NOMO-1 treated with DMSO at 0.1 percent for 48 hours (cell line): ENCODE measurements at regions not wholly inside any gene's neighbourhood (a gene's known extent, or its start where the extent isn't known, plus 50 kb on each side); places are given as distances from the start of the nearest gene placed in this dataset.

ENCODE experiments used
- DNase-seq: peaks from one replicate; lab custom pipeline; 2025; ENCODE audit not compliant: unreplicated experiment; lab: John Stamatoyannopoulos, UW

GRCh38 chr4:62194342-62194741, 994.2 kb downstream of the ADGRL3 start:
- DNase-seq, result no peak

GRCh38 chr4:62193761-62194160, 993.6 kb downstream of the ADGRL3 start:
- no peak for DNase-seq

DNA sequence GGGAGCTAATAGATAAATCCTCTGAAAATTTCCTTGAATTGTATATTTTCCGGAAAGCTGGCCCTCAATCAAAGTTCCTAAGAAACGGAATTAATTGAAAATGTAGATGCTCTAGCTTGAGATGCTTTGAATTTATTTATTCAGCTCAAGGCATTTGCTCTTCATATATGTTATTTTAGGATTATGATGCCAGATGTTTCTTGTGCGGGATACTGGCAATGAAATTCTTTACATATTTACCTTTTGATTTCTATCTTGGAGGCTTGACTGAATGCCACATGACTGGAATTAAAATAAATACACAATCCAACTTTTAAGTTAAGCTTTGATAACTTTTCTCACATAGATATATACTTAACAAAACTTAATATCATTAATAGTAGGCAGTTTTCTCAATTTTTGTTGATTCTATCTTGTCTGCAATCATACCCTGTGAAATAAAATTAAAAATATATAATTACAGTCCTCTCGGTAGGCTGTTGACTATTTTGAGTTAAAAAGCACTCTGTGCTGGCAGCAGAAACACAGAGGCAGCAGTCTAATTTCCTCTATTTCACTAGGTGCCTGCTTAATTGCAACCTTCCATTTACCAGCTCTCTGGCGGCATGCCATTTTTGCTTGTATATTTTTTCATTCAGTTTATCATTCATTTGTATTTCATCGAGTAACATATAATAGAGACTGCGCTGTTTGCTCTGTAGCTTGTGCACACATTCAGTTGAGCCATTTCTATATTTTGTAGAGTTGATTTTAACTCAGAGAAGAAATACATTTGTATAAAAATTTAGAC, 991.5 kb downstream of the ADGRL3 start:
- no peak for DNase-seq

DNA sequence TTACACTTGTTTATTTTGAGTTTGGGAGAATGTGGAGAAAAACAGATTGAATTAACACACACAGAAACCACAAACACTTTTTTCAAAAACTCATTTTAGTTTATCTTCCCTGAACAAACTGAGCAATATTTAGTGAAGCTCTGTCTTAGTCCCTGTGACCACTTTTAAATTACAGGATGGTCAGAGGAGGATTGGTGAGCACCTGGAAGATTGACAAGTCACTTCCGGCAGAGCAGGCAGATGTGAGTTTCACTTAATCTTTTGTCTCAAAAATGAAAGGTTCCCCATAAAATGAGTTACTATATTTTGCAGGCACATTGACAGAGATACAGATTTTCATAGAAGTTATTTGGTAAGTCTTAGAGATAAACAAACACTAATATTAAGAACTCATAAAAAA, 970.1 kb downstream of the ADGRL3 start:
- no peak for DNase-seq

GRCh38 chr4:62168681-62169080, 968.6 kb downstream of the ADGRL3 start:
- no peak for DNase-seq

DNA sequence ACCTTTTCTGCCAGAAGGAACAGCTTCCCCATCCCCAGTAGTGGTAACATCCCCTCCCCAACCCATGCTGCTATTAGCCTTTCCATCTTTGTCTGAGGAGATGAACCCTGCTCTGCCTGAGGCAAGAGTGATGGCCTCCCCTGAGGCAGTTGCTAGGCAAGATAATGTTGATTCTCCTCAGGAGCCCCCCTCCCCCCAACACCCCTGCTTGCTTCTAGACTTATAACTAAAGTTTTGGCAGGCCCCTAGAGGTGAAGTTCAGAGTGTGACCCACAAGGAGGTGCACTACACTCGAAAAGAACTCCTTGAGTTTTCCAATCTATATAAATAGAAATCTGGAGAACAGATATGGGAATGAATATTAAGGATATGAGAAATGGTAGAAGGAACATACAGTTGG, 962.5 kb downstream of the ADGRL3 start:
- no peak for DNase-seq

- no peak for DNase-seq
These were observed 961.3 kb downstream of the ADGRL3 start for GRCh38 chr4:62161446-62161845.

GRCh38 chr4:62159876-62160275, 959.8 kb downstream of the ADGRL3 start:
- no peak for DNase-seq

- DNase-seq, result no peak
These were observed 959.2 kb downstream of the ADGRL3 start for GRCh38 chr4:62159306-62159705.

GRCh38 chr4:62156205-62156604, 956.1 kb downstream of the ADGRL3 start:
- no peak for DNase-seq

DNA sequence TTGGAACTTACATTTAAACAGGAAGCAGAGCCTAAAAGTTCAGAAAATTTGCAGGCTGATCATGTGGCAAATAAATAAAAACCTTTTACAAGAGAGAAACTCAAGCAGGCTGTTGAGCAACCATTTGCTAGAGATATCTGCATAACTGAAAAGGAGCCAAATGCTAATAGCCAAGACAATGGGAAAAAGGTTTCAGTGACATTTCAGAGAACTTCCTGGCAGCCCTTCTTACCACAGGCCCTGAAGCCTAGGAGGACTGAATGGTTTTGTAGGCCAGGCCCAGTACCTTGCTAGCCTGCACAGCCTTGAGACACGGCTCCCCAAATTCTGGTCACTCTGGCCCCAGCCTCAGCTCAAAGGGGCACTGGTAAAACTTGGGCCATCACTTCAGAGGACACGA, 945.1 kb downstream of the ADGRL3 start:
- no peak for DNase-seq

GRCh38 chr4:62144431-62144830, 944.3 kb downstream of the ADGRL3 start:
- DNase-seq, result no peak

DNA sequence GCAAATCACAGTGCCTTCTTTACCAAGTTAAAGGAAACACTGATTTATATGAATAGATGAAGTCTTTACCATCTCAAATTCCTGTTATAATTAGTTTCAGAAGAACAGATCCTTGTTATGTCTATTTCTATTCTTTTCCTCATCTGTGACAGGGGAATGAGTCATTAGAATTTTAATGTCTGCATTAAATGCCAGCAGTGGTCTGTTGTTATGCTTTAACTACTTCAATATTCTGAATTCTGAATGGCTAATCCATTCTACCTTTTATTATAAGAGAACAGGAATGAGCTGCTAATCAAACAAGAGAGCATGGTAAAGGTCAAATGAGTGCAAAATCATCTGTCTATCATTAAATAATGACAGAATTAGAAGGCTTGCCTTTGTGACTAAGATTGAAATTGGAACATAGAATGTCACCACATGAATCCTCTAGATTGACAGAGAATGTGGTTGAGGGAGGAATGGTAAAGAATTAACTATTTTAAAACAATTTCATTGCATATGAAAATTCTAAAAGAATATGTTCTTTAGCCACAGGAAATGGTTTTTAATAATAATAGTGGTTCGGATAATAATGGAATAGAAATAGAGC, 935.5 kb downstream of the ADGRL3 start:
- DNase-seq, result no peak

DNA sequence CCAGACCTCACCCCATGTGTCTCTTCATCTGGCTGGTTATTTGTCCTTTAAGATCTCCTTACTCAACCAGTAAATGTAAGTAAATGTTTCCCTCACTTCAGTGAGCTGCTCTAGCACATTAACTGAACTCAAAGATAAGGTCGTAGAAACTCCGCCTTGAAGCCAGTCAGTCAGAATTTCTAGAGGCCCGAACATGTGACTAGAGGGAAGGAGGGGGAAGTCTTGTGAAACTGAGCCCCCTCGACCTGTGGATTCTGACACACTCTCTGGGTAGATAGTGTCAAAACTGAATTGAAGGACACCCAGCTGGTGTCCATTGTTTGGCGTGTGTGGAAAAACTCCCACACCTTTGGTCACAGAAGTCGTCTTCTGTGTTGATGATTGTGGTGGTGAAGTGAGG, 933.9 kb downstream of the ADGRL3 start:
- no peak for DNase-seq

DNA sequence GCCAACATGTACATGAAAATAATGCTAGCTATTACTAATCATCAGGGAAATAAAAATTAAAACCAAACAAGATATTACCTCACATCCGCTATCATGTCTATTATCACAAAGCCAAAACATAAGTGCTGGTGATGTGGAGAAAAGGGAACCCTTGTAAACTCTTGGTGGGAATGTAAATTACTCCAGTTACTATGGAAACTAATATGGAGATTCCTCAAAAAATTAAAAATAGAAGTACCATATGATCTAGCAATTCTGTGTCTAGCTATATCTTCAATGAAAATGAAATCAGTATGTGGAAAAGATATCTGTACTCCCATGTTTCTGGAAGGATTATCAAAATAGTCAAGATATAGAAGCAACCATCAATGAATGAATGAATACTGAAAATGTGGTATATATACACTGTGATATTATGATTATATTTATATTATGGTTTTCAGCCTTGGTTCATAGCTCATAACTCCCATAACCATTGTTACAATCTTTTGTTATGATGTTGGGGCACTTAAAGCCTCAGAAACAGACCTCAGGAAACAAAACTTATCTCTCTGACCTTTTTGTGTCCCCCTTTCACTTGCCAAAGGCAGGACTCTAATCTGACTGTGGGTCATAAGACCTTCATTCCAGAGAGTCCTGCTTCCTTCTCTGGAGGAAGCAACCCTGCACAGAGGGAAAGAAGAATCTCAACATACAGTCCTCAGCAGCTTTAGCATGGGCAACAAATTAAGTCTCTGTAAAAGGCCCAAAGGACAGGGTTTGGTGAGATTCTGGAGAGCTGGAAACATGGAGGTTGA, 933.2 kb downstream of the ADGRL3 start:
- DNase-seq, result no peak

- DNase-seq, result no peak
These were observed 930.9 kb downstream of the ADGRL3 start for GRCh38 chr4:62131049-62131448.

- DNase-seq, result no peak
These were observed 930.5 kb downstream of the ADGRL3 start for GRCh38 chr4:62130637-62131036.

- no peak for DNase-seq
These were observed 930.1 kb downstream of the ADGRL3 start for GRCh38 chr4:62130230-62130629.
